NB4 (cell line): ENCODE measurements at regions not wholly inside any gene's neighbourhood (a gene's known extent, or its start where the extent isn't known, plus 50 kb on each side); places are given as distances from the start of the nearest gene placed in this dataset.
"Not testable (repeated sequence)": the region's sequence is repeated elsewhere in the genome, so short reads cannot be mapped to it uniquely, and the experiment has no call there.

Experiments used
- DNase-seq: peaks from one replicate; pipeline ENCODE4 v3.0.0; 2010; ENCODE audit warnings: low read depth
- H3K4me3 ChIP-seq: one replicate; pipeline ENCODE4 v1.5.1; 2011; ENCODE audit warnings: mild to moderate bottlenecking, low read depth, low read length, moderate library complexity
- MYC ChIP-seq: IDR thresholded peaks from 2 replicates; pipeline ENCODE4 v1.6.1; 2011; ENCODE audit warnings: low read depth, low read length
- POLR2A ChIP-seq: IDR thresholded peaks from 2 replicates; pipeline ENCODE4 v1.6.1; 2011; ENCODE audit warnings: mild to moderate bottlenecking; ENCODE audit not compliant: insufficient read length; ENCODE audit errors: extremely low read depth
- TF ChIP-seq, protein P1 (sequence below): IDR thresholded peaks from 2 replicates; pipeline ENCODE4 v1.6.1; 2011; ENCODE audit warnings: low read depth, low read length
- TF ChIP-seq, protein P2 (sequence below): IDR thresholded peaks from one replicate; pipeline ENCODE4 v1.5.1; 2012; ENCODE audit warnings: low read depth, low read length

DNA sequence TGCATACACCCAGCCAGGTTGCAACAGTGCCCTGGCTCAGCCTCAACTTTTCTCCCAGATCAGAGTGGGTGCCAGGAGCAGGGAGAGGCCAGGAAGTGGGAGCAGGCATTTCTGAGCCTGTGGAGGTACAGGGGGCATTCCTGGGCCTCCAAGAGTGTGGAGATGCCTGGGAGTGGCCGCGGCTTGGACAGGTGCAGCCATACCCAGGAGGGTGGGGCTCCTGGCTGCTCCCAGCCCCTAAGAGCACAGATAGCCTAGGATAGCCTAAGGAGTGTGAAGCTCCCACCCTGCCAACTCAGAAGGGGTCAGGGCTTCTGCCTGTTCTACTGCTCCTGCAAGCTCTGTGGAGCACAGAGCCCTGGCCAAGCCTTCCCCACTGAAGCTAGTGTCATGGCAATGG lies 543.4 kb downstream of the RPL10L start:
- no peak for DNase-seq
- no peak overlapping the region for H3K4me3 ChIP-seq
- TF ChIP-seq, protein P1, sequence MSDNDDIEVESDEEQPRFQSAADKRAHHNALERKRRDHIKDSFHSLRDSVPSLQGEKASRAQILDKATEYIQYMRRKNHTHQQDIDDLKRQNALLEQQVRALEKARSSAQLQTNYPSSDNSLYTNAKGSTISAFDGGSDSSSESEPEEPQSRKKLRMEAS = no peak

DNA sequence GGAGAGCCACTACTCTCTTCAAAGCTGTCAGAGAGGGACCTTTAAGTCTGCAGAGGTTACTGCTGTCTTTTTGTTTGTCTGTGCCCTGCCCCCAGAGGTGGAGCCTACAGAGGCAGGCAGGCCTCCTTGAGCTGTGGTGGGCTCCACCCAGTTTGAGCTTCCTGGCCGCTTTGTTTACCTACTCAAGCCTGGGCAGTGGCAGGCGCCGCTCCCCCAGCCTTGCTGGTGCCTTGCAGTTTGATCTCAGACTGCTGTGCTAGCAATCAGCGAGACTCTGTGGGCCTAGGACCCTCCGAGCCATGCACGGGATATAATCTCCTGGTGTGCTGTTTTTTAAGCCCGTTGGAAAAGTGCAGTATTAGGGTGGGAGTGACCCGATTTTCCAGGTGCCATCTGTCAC lies 550.7 kb downstream of the RPL10L start:
- DNase-seq, H3K4me3 ChIP-seq: not testable (repeated sequence)

GRCh38 chr14:46091819-46092218 lies 559.8 kb downstream of the RPL10L start:
- DNase-seq = no peak

DNA sequence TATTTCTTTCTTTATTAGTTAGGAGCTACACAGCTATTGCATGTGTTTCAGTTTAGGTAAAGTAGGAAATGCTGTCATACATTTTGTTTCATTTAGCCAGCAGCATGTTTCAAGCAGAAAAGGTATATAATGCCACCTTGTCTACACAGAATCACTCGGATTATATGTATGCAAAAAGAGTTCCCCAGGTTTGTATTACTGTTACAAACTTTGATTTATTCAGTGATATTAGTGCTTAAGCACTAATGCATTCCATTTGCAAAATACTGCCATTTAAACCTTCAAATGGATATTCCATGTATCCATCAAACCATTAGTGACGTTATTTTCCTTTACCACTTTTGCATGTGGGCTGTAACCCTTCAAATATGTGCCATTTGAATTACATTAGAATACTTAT lies 564.0 kb downstream of the RPL10L start:
- no peak for TF ChIP-seq POLR2A
- TF ChIP-seq, protein P1 = no peak
- TF ChIP-seq, protein P2, sequence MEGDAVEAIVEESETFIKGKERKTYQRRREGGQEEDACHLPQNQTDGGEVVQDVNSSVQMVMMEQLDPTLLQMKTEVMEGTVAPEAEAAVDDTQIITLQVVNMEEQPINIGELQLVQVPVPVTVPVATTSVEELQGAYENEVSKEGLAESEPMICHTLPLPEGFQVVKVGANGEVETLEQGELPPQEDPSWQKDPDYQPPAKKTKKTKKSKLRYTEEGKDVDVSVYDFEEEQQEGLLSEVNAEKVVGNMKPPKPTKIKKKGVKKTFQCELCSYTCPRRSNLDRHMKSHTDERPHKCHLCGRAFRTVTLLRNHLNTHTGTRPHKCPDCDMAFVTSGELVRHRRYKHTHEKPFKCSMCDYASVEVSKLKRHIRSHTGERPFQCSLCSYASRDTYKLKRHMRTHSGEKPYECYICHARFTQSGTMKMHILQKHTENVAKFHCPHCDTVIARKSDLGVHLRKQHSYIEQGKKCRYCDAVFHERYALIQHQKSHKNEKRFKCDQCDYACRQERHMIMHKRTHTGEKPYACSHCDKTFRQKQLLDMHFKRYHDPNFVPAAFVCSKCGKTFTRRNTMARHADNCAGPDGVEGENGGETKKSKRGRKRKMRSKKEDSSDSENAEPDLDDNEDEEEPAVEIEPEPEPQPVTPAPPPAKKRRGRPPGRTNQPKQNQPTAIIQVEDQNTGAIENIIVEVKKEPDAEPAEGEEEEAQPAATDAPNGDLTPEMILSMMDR = no peak
- no peak for TF ChIP-seq MYC
- no peak for DNase-seq

More at GRCh38 chr14:46091819-46092218, 559.8 kb downstream of the RPL10L start:
- no peak overlapping the region for H3K4me3 ChIP-seq
- TF ChIP-seq, protein P1 = no peak
- TF ChIP-seq MYC = no peak
- TF ChIP-seq POLR2A = no peak
- TF ChIP-seq, protein P2 = no peak

DNA sequence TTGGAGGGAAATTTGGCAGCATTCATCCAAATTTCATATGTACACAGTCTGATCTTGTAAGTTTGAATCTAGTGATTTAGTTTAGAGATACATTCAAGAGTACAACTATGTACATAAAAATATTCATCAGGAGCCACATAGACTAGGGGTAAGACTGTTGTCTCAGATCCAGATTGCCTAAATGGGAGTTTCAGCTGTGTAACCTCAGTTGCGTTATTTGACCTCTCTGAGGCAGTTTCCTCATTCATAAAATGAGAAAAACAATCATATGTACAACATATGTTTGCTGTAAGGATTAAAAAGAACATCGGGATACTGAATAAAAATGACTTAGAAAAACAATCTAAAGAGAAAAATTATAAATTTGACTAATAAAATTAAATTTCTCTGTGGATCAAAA lies 577.5 kb downstream of the RPL10L start:
- no peak overlapping the region for H3K4me3 ChIP-seq
- DNase-seq = no peak
- TF ChIP-seq POLR2A (no peak), MYC (no peak)
- TF ChIP-seq, protein P2 = no peak
- TF ChIP-seq, protein P1 = no peak

More for the DNA sequence above, 564.0 kb downstream of the RPL10L start:
- no peak overlapping the region for H3K4me3 ChIP-seq

- no peak for DNase-seq
- TF ChIP-seq, protein P2 = no peak
- TF ChIP-seq POLR2A (no peak), MYC (no peak)
- TF ChIP-seq, protein P1 = no peak
- no peak overlapping the region for H3K4me3 ChIP-seq
Measured at GRCh38 chr14:46063872-46064271, 587.7 kb downstream of the RPL10L start.

- no peak overlapping the region for H3K4me3 ChIP-seq
- no peak for DNase-seq
Measured at GRCh38 chr14:46058964-46059563, 592.5 kb downstream of the RPL10L start.

More at GRCh38 chr14:46058964-46059563, 592.5 kb downstream of the RPL10L start:
- TF ChIP-seq, protein P1 = no peak
- TF ChIP-seq POLR2A (no peak), MYC (no peak)
- TF ChIP-seq, protein P2 = no peak
